ENCODE measurements at regions not wholly inside any gene's neighbourhood (a gene's known extent, or its start where the extent isn't known, plus 50 kb on each side); places are given as distances from the start of the nearest gene placed in this dataset.

- TF ChIP-seq ZBTB33 (IDR thresholded peaks at IDR 0.05; ENCODE audit: extremely low read depth, insufficient replicate concordance, low read length) = no peak
- TF ChIP-seq SRF (IDR thresholded peaks at IDR 0.05; ENCODE audit: low read depth) = no peak
- TF ChIP-seq ATF3 (IDR thresholded peaks at IDR 0.05) = no peak
- TF ChIP-seq SP1 (IDR thresholded peaks at IDR 0.05; ENCODE audit: low read depth) = no peak
- TF ChIP-seq YY1 (IDR thresholded peaks at IDR 0.05; ENCODE audit: extremely low read depth, insufficient replicate concordance, low read depth, low read length) = no peak
- TF ChIP-seq MAX (IDR thresholded peaks at IDR 0.05) = no peak
- TF ChIP-seq JUND (IDR thresholded peaks at IDR 0.05) = no peak
- no peak for TF ChIP-seq POLR2AphosphoS5 (IDR thresholded peaks at IDR 0.05; ENCODE audit: low read depth, low read length)
- no peak for TF ChIP-seq EGR1 (IDR thresholded peaks at IDR 0.05; ENCODE audit: low read depth)
Measured at GRCh38 chr7:84474436-84474835, 279.8 kb upstream of the SEMA3A start (continued).

- no peak overlapping the region for H3K4me3 ChIP-seq (replicated peaks in 1 of 2; ENCODE audit: low read depth in 1 of 2, low read length in 2 of 2)
- no peaks in the 10 kb centered on the region for H3K36me3 ChIP-seq (ENCODE audit: control insufficient read depth in 1 of 2, insufficient read depth in 2 of 2, low read length in 2 of 2)
- BruUV-seq (replicated peaks) = no TSS peak
- no peak for DNase-seq (ENCODE audit: low read depth, low spot score)
- no peaks in the 10 kb centered on the region for H3K27me3 ChIP-seq (ENCODE audit: insufficient read depth, low read length)
- CTCF ChIA-PET = no interaction called here
- POLR2A ChIA-PET = no interaction called here
- H3K9me3 ChIP-seq (ENCODE audit: control insufficient read depth in 1 of 2, insufficient read depth in 1 of 2, low read depth in 1 of 2, low read length in 2 of 2) = no peaks in the 10 kb centered on the region
- no peak overlapping the region for H3K4me2 ChIP-seq (ENCODE audit: low read length)
- no peak overlapping the region for H2AFZ ChIP-seq (ENCODE audit: low read depth, low read length, poor library complexity, severe bottlenecking)
- no peaks in the 10 kb centered on the region for H3K79me2 ChIP-seq (ENCODE audit: insufficient read depth, low read length)
- H3K27ac ChIP-seq (ENCODE audit: low read depth, low read length) = no peak overlapping the region
- intact Hi-C loops (cut with micrococcal nuclease) = no loop called here
- no peak overlapping the region for H3K9ac ChIP-seq (ENCODE audit: low read length)
- no peaks in the 10 kb centered on the region for H3K4me1 ChIP-seq (ENCODE audit: control insufficient read depth in 1 of 2, insufficient read depth in 2 of 2, low read length in 2 of 2)
- no peak for TF ChIP-seq ZBTB33 (IDR thresholded peaks at IDR 0.05; ENCODE audit: extremely low read depth, insufficient replicate concordance, low read length)
- no peak for TF ChIP-seq FOSL1 (IDR thresholded peaks at IDR 0.05; ENCODE audit: low read depth)
- no peak for TF ChIP-seq ATF3 (IDR thresholded peaks at IDR 0.05)
- no peak for TF ChIP-seq POLR2A (IDR thresholded peaks at IDR 0.05; ENCODE audit: borderline replicate concordance, extremely low read depth, insufficient read depth, insufficient read length)
- TF ChIP-seq YY1 (IDR thresholded peaks at IDR 0.05; ENCODE audit: extremely low read depth, insufficient replicate concordance, low read depth, low read length) = no peak
- TF ChIP-seq CEBPB (IDR thresholded peaks at IDR 0.05; ENCODE audit: low read depth) = no peak
- ATAC-seq = no peak
- no peaks in the 10 kb centered on the region for H3K9me2 ChIP-seq (ENCODE audit: insufficient read depth)
- RAD21 ChIA-PET (ENCODE audit: low non-redundant PET in 1 of 2, low total read pairs in 2 of 2, uncharacterized antibody in 2 of 2, unreplicated experiment in 2 of 2) = no interaction called here
- H4K20me1 ChIP-seq (ENCODE audit: insufficient read depth) = no peaks in the 10 kb centered on the region
Measured at GRCh38 chr7:84471576-84471975, 277.0 kb upstream of the SEMA3A start.

All from HCT116 (cell line).